Stimulated activated effector memory CD8-positive, alpha-beta T cell treated with anti-CD3 and anti-CD28 coated beads, Interleukin-12 subunit alpha, Interleukin-12 subunit beta, amount 100 ng/mL, for 72 hours (primary cell): ENCODE measurements at regions not wholly inside any gene's neighbourhood (a gene's known extent, or its start where the extent isn't known, plus 50 kb on each side); places are given as distances from the start of the nearest gene placed in this dataset.
"Not testable (repeated sequence)": the region's sequence is repeated elsewhere in the genome, so short reads cannot be mapped to it uniquely, and the experiment has no call there.

ENCODE experiments used
- ATAC-seq: fragments of 150-1000 bp; cut with Tn5 transposase; 2 replicates; pipeline ENCODE4 v1.10.0; 2021
- DNase-seq, 2 donors: peaks; one replicate each; pipeline ENCODE4 v3.0.0; 2021 to 2022; ENCODE audit warnings: low spot score in 2 of 2
- H3K27ac Mint-ChIP-seq: one replicate; pipeline ENCODE4 v1.8.0; 2022; ENCODE audit warnings: mild to moderate bottlenecking, mixed read lengths
- H3K36me3 Mint-ChIP-seq: one replicate; pipeline ENCODE4 v1.8.0; 2022; ENCODE audit warnings: mild to moderate bottlenecking, mixed read lengths
- H3K4me1 Mint-ChIP-seq: one replicate; pipeline ENCODE4 v1.8.0; 2022; ENCODE audit warnings: mixed read lengths
- H3K4me3 Mint-ChIP-seq: one replicate; pipeline ENCODE4 v1.8.0; 2022; ENCODE audit warnings: mild to moderate bottlenecking, mixed read lengths
- H3K9me3 Mint-ChIP-seq: one replicate; pipeline ENCODE4 v1.8.0; 2022; ENCODE audit warnings: mixed read lengths

DNA sequence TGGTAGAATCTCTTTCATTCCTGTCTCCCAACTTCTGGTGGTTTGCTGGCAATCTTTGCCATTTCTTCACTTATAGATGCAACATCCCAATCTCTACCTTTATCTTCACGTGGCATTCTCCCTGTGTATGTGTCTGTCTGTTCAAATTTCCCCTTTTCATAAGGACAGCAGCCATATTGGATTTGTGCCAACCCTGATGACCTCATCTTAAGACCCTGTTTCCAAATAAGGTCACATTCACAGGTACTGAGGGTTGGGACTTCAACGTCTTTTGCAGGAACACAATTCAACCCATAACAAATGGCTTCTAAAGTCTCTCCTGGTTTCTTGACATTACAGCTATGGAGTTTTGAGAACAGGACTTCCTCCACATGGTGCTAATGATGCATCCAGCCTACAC lies 84.5 kb upstream of the OLIG2 start:
- Mint-ChIP-seq H3K4me1 (peaks cover 12% of the 10 kb centered on the region), H3K27ac (no peak overlapping the region), H3K4me3 (no peak overlapping the region), H3K36me3 (no peaks in the 10 kb centered on the region), H3K9me3 (no peaks in the 10 kb centered on the region)
- ATAC-seq = no peak
- no peak for DNase-seq

DNA sequence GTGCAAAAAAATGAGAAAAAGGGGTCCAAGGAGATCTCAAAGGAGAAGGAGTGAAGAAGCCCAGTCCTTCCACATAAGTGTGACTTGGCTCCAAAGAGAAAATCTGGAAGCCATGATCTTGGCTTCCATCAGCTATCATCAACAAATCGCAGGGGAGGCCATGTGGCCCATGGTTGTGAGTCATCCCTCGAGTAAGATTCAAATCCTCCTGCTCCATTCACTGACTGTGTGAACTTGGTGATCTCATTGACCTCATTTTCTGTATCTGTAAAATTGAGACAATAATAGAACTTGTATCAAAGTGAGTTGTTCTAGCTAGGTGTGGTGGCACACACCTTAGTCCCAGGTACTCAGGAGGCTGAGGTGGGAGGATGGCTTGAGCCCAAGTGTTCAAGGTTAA lies 79.1 kb upstream of the OLIG2 start:
- no peak overlapping the region for H3K27ac Mint-ChIP-seq
- peaks cover 12% of the 10 kb centered on the region for H3K4me1 Mint-ChIP-seq
- no peak overlapping the region for H3K4me3 Mint-ChIP-seq
- no peaks in the 10 kb centered on the region for H3K9me3 Mint-ChIP-seq
- no peak for DNase-seq
- peak; percentile 91 for ATAC-seq
- H3K36me3 Mint-ChIP-seq = no peaks in the 10 kb centered on the region

GRCh38 chr21:32947736-32948135 lies 78.0 kb upstream of the OLIG2 start:
- peaks cover 12% of the 10 kb centered on the region for H3K4me1 Mint-ChIP-seq
- H3K27ac Mint-ChIP-seq = no peak overlapping the region
- no peaks in the 10 kb centered on the region for H3K9me3 Mint-ChIP-seq
- H3K4me3 Mint-ChIP-seq = no peak overlapping the region
- H3K36me3 Mint-ChIP-seq = no peaks in the 10 kb centered on the region
- no peak for DNase-seq
- ATAC-seq = no peak

- DNase-seq = no peak
- no peaks in the 10 kb centered on the region for H3K36me3 Mint-ChIP-seq
- no peaks in the 10 kb centered on the region for H3K9me3 Mint-ChIP-seq
- no peak for ATAC-seq
- H3K4me1 Mint-ChIP-seq = peaks cover 12% of the 10 kb centered on the region
- H3K4me3 Mint-ChIP-seq = no peak overlapping the region
- H3K27ac Mint-ChIP-seq = no peak overlapping the region
Observed at GRCh38 chr21:32949701-32950100, 76.0 kb upstream of the OLIG2 start.

DNA sequence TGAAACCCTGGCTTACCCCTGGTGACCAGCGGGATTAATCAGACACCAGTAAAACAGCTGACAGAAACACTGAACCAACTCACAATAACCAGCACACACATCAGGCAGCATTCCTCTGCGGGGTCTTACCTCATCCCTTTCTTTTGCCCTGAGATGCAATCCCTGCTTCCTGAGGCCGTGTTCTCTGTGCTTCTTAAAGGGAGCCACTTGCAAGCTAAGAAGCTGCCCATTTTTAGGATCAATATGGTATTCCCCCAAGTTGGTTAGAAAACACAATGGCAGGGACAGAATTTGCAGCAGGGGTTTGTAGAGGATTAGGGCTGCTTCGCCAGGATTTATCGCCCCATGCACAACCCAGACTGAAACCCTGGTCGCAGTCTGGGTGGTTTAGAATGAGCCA lies 74.7 kb upstream of the OLIG2 start:
- no peaks in the 10 kb centered on the region for H3K36me3 Mint-ChIP-seq
- H3K4me3 Mint-ChIP-seq = no peak overlapping the region
- H3K4me1 Mint-ChIP-seq = peaks cover 11% of the 10 kb centered on the region
- DNase-seq (no peak), ATAC-seq (no peak)
- H3K27ac Mint-ChIP-seq = no peak overlapping the region
- no peaks in the 10 kb centered on the region for H3K9me3 Mint-ChIP-seq

- DNase-seq (no peak), ATAC-seq (no peak)
- Mint-ChIP-seq H3K4me3 (no peak overlapping the region), H3K4me1 (no peaks in the 10 kb centered on the region), H3K27ac (no peak overlapping the region), H3K9me3 (no peaks in the 10 kb centered on the region), H3K36me3 (no peaks in the 10 kb centered on the region)
Observed at GRCh38 chr21:32954353-32954752, 71.4 kb upstream of the OLIG2 start.

- ATAC-seq (no peak), DNase-seq (no peak)
- Mint-ChIP-seq H3K27ac (no peak overlapping the region), H3K9me3 (no peaks in the 10 kb centered on the region), H3K36me3 (no peaks in the 10 kb centered on the region), H3K4me1 (no peaks in the 10 kb centered on the region), H3K4me3 (no peak overlapping the region)
Observed at GRCh38 chr21:32955311-32956060, 70.2 kb upstream of the OLIG2 start.

DNA sequence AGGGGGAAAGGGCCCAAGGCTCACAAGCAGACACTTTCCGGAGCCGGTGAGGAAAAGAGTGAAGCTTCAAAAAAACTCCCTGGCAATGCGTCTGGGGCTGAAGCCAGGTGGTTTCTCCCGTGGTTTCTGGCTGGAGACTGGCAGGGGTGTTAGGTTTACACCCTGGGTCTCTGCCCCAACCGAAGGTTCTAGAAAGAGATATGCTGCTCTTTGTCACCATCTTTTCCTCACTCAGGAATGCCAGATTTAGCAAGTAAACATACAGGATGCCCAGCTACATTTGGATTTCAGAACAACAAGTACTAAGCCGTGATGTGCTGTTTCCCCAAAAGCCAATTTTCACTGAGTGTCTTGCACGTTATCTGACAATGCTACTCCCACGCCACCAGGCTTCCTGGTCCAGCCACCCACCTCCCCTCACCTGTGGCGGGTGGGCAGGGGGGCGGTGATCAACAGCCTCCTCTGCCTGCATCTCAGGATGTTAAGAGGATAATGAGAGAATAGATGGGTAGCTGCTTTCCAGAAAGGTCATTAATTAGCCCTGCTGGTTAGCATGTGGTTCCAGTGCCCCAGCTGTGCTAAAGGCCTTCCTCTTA lies 69.6 kb upstream of the OLIG2 start:
- no peaks in the 10 kb centered on the region for H3K4me1 Mint-ChIP-seq
- ATAC-seq = no peak
- H3K4me3 Mint-ChIP-seq = no peak overlapping the region
- H3K36me3 Mint-ChIP-seq = no peaks in the 10 kb centered on the region
- no peak for DNase-seq
- no peak overlapping the region for H3K27ac Mint-ChIP-seq
- H3K9me3 Mint-ChIP-seq = no peaks in the 10 kb centered on the region

DNA sequence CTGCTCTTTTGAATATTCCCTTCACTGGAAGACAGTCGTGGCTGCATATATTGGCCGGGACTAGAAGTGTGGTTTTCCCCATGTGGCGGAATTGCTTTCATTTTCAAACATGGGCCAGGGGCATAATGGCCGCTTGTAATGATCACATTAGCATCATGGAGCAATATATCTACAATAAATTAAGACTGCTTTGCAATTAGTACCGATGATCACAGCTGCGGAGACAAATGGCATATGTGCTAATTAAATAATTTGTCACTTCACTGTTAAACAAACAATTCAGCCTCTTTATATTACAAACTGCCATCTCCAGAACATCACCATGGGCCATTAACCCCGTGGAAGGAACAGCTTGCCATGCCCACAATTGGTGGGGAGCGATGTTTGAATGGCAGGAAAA lies 68.2 kb upstream of the OLIG2 start:
- Mint-ChIP-seq H3K36me3 (no peaks in the 10 kb centered on the region), H3K4me1 (no peaks in the 10 kb centered on the region), H3K4me3 (no peak overlapping the region), H3K9me3 (no peaks in the 10 kb centered on the region), H3K27ac (no peak overlapping the region)
- ATAC-seq (no peak), DNase-seq (no peak)

DNA sequence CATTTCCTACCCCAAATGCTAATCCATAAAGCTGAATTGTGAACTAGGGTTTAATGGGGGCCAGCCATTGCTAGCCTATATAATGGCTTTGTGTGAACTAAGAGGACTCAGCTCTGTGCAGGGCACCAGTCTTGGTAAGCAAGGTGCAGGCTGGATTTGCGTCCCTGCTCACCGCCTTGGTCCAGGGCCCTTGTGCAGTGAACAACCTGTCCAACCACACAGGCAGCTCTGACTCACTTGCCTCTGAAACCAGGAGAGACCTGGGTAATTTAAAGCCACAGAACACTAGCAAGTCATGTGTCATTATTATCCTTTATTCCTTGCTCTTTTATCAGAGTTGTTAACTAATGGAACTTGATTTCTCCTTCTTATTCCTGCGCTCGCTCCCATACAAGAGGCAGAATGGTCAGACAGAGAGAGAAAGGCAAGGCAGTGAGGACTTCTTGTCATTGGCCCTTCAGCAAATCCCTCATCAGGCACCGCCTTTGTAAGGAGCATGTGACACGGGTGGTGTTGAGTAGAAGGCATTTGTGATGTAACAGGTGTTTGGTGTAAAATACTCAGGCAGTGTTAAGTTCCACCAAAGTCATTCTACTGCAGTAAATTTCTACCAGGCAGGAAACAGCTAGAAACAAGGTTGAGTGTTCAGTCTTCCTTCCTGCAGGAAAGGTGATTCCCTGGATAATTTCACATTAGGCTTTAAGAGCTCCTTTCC lies 67.3 kb upstream of the OLIG2 start:
- Mint-ChIP-seq H3K27ac (no peak overlapping the region), H3K36me3 (no peaks in the 10 kb centered on the region)

GRCh38 chr21:32962268-32962667 lies 63.5 kb upstream of the OLIG2 start:
- Mint-ChIP-seq H3K4me1 (peaks cover 23% of the 10 kb centered on the region), H3K9me3 (no peaks in the 10 kb centered on the region), H3K27ac (no peak overlapping the region), H3K4me3 (no peak overlapping the region), H3K36me3 (no peaks in the 10 kb centered on the region)
- ATAC-seq (no peak), DNase-seq (no peak)

More for the DNA sequence above, 67.3 kb upstream of the OLIG2 start:
- no peak overlapping the region for H3K4me3 Mint-ChIP-seq
- ATAC-seq = peak; percentile 57
- H3K9me3 Mint-ChIP-seq = no peaks in the 10 kb centered on the region
- DNase-seq = no peak
- no peaks in the 10 kb centered on the region for H3K4me1 Mint-ChIP-seq

DNA sequence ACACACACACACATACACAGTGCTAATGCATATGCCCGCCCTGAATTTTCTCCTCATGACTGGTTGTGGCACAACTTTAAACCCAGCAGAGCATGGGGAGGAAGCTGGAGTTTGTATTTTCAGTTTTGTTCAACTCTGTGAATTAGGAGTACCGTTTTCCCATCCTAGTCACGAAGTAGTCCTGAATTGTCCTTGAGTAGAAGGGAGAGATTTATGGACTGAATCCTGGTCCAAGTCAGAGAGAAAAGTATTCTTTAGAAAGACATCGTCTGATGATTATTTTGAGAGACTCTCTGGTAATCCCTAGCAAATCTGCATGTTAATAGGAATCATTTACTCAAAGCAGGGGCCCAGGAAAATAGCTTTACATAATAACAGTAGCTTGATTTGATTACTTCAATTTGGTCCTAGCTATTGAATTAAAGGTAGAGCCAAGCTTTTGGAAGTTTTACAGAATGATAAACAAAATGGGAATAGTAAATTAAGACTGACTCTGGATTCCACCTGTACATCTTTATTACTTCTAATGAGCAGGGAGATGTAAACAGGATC lies 60.5 kb upstream of the OLIG2 start:
- Mint-ChIP-seq H3K27ac (no peak overlapping the region), H3K9me3 (no peaks in the 10 kb centered on the region), H3K4me1 (peaks cover 23% of the 10 kb centered on the region), H3K4me3 (no peak overlapping the region), H3K36me3 (no peaks in the 10 kb centered on the region)
- DNase-seq = no peak
- ATAC-seq = no peak

DNA sequence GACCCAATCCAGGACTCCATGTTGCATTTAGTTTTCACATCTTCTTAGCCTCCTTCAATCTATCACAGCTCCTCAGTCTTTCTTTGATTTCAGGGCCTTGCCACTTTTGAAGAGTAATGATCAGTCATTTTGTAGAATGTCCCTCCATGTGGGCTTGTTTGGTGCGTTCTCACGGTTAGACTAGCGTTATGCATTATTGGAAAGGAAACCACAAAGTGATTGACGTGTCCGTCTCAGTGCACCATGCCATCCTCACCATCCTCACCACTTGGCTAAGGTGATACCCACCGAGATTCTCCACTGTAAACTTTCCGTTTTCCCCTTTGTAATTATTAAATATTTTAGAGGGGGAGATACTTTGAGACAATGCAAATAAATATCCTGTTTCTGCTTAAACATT lies 59.6 kb upstream of the OLIG2 start:
- DNase-seq = peak in 1 of 2 donors; percentile 52
- Mint-ChIP-seq H3K36me3 (no peaks in the 10 kb centered on the region), H3K4me1 (peaks cover 23% of the 10 kb centered on the region), H3K4me3 (no peak overlapping the region), H3K27ac (no peak overlapping the region), H3K9me3 (no peaks in the 10 kb centered on the region)
- ATAC-seq = peak; percentile 88

DNA sequence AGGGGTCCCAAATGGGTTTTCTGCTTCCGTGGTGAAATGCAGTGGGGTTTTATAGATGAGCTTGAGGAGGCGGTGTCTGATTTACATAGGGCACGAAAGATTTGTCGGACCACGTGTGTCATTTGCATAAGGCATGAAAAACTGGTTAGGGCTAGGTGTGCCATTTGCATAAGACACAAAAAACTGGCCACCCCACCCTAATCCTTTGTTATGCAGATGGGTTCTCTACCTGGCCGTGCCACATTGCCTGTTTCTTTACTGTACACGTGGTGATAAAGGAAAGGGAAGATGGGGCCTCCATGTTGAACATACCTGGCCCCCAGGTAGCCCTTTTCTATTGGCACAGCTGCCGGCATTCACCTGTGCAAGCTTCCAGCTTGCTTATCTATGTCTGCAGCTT lies 57.6 kb upstream of the OLIG2 start:
- H3K9me3 Mint-ChIP-seq, H3K4me3 Mint-ChIP-seq, H3K27ac Mint-ChIP-seq, H3K36me3 Mint-ChIP-seq, ATAC-seq, DNase-seq: not testable (repeated sequence)
- peaks cover 23% of the 10 kb centered on the region for H3K4me1 Mint-ChIP-seq

DNA sequence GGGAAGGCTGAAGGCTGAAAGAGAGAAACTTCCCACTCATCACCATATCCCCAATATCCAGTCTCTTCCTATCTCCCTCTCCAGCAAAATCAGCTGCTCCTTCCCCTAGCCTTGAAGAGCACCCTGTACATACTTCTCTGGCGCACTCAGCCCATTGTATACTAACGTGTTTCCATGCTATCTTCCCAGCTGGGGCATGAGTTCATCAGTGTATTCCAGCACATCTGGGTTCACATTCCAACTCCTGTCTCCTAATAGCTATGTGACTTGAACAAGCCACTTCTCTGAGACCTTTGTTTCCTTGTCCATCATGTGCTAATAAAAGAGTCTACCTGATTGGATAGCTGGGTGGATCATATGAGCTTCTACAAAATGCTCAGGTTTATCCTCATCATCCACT lies 51.1 kb upstream of the OLIG2 start:
- Mint-ChIP-seq H3K4me1 (no peaks in the 10 kb centered on the region), H3K36me3 (no peaks in the 10 kb centered on the region), H3K9me3 (no peaks in the 10 kb centered on the region), H3K4me3 (no peak overlapping the region), H3K27ac (no peak overlapping the region)
- DNase-seq = no peak
- no peak for ATAC-seq
